SK-N-SH (cell line): ENCODE measurements at regions not wholly inside any gene's neighbourhood (a gene's known extent, or its start where the extent isn't known, plus 50 kb on each side); places are given as distances from the start of the nearest gene placed in this dataset.

Experiments used
- CTCF ChIA-PET: fragments of 300-600, 350-600 bp; formaldehyde crosslinking; extraction: SDS; loops from one replicate; lab custom pipeline; 2021; lab: Yijun Ruan, JAX
- POLR2A ChIA-PET: fragments of 350-600 bp; sonication (Branson Sonifier 250); formaldehyde crosslinking; extraction: SDS; loops from one replicate; lab custom pipeline; 2020; ENCODE audit warnings: antibody characterized with exemption, inconsistent platforms; lab: Yijun Ruan, JAX
- DNase-seq: peaks from one replicate; pipeline ENCODE4 v3.0.0; 2012
- H2AFZ ChIP-seq: fragments of 200-600 bp; sonication (generic); 2 replicates; pipeline ENCODE4 v1.8.1; 2016; ENCODE audit warnings: antibody characterized with exemption, mild to moderate bottlenecking, low read depth
- H3F3A ChIP-seq: fragments of 200-600 bp; sonication (generic); replicated peaks from 2 replicates; pipeline ENCODE3; 2016; ENCODE audit warnings: antibody characterized with exemption, mild to moderate bottlenecking; ENCODE audit not compliant: insufficient read depth
- H3K27ac ChIP-seq, 2 experiments: fragments of 200-500 bp in 1 of 2; fragments of 200-600 bp in 1 of 2; sonication (Bioruptor generic) in 1 of 2; sonication (generic), shearing (Covaris generic) in 1 of 2; 2 replicates each; pipeline versions ENCODE4 v1.5.1 to v1.6.1; 2014 to 2016; ENCODE audit warnings: low read depth in 2 of 2, inconsistent platforms in 1 of 2, low read length in 1 of 2, mild to moderate bottlenecking in 1 of 2, mixed read lengths in 1 of 2
- H3K27me3 ChIP-seq: fragments of 200-600 bp; sonication (generic), shearing (Covaris generic); 2 replicates; pipeline ENCODE4 v1.6.1; 2016; ENCODE audit warnings: mixed run types; ENCODE audit not compliant: insufficient read depth
- H3K36me3 ChIP-seq, 2 experiments: fragments of 200-500 bp in 1 of 2; fragments of 200-600 bp in 1 of 2; sonication (Bioruptor generic) in 1 of 2; sonication (generic) in 1 of 2; replicated peaks in 1 of 2; 2 replicates each; pipeline versions ENCODE3 to v1.5.1; 2014 to 2016; ENCODE audit warnings: low read length in 1 of 2, mild to moderate bottlenecking in 1 of 2; ENCODE audit not compliant: insufficient read depth in 2 of 2, control insufficient read depth in 1 of 2
- H3K4me1 ChIP-seq, 2 experiments: fragments of 200-500 bp in 1 of 2; fragments of 200-600 bp in 1 of 2; sonication (Bioruptor generic) in 1 of 2; sonication (generic), shearing (Covaris generic) in 1 of 2; 2 replicates each; pipeline versions ENCODE4 v1.5.1 to v1.6.1; 2014 to 2016; ENCODE audit warnings: low read depth in 1 of 2, low read length in 1 of 2, mixed run types in 1 of 2; ENCODE audit not compliant: insufficient read depth in 2 of 2, control insufficient read depth in 1 of 2
- H3K4me2 ChIP-seq: fragments of 200-600 bp; sonication (generic), shearing (Covaris generic); 2 replicates; pipeline ENCODE4 v1.6.1; 2017; ENCODE audit warnings: mixed run types
- H3K4me3 ChIP-seq, 2 experiments: fragments of 200-500 bp in 1 of 2; fragments of 200-600 bp in 1 of 2; sonication (Bioruptor generic) in 1 of 2; sonication (generic), shearing (Covaris generic) in 1 of 2; 2 replicates each; pipeline versions ENCODE4 v1.5.1 to v1.8.1; 2014 to 2016; ENCODE audit warnings: low read depth in 2 of 2, inconsistent platforms in 1 of 2, low read length in 1 of 2, mild to moderate bottlenecking in 1 of 2, mixed read lengths in 1 of 2, moderate library complexity in 1 of 2
- H3K79me2 ChIP-seq: fragments of 200-600 bp; sonication (generic); 2 replicates; pipeline ENCODE4 v1.8.1; 2017; ENCODE audit warnings: mild to moderate bottlenecking; ENCODE audit not compliant: insufficient read depth
- H3K9ac ChIP-seq: fragments of 200-600 bp; sonication (generic); 2 replicates; pipeline ENCODE4 v1.6.1; 2017; ENCODE audit warnings: mixed run types
- H3K9me2 ChIP-seq: fragments of 200-600 bp; sonication (generic); 2 replicates; pipeline ENCODE4 v1.6.1; 2017; ENCODE audit warnings: mixed run types
- H3K9me3 ChIP-seq: fragments of 200-600 bp; sonication (generic); 2 replicates; pipeline ENCODE4 v1.6.1; 2017; ENCODE audit warnings: mixed run types, mild to moderate bottlenecking, moderate library complexity
- H4K20me1 ChIP-seq: fragments of 200-600 bp; sonication (generic); 2 replicates; pipeline ENCODE4 v1.6.1; 2017; ENCODE audit warnings: mild to moderate bottlenecking, mixed run types; ENCODE audit not compliant: insufficient read depth
- CHD2 ChIP-seq: fragments of 150-350 bp; IDR thresholded peaks from 2 replicates; pipeline ENCODE4 v1.6.1; 2018; ENCODE audit warnings: low read length; ENCODE audit not compliant: partially characterized antibody
- CTCF ChIP-seq: fragments of 200-600 bp; sonication (generic); IDR thresholded peaks from 2 replicates; pipeline ENCODE4 v1.6.1; 2017; ENCODE audit warnings: antibody characterized with exemption, mild to moderate bottlenecking, moderate library complexity
- EZH2phosphoT487 ChIP-seq: fragments of 200-600 bp; sonication (generic); IDR thresholded peaks from 2 replicates; pipeline ENCODE4 v1.6.1; 2017; ENCODE audit warnings: low read depth, mixed run types, mild to moderate bottlenecking, antibody characterized with exemption, moderate library complexity, borderline replicate concordance
- FOSL2 ChIP-seq: IDR thresholded peaks from 2 replicates; pipeline ENCODE4 v1.4.0; 2012; ENCODE audit warnings: low read depth, mild to moderate bottlenecking, moderate library complexity, borderline replicate concordance
- FOXJ3 ChIP-seq: sonication (generic); formaldehyde crosslinking; IDR thresholded peaks from 2 replicates; pipeline ENCODE4 v1.5.1; 2020; ENCODE audit warnings: mild to moderate bottlenecking, missing genetic modification reagents
- FOXM1 ChIP-seq: IDR thresholded peaks from 2 replicates; pipeline ENCODE4 v1.4.0; 2012; ENCODE audit warnings: low read depth, mild to moderate bottlenecking
- GABPA ChIP-seq: IDR thresholded peaks from 2 replicates; pipeline ENCODE4 v1.4.0; 2012; ENCODE audit warnings: low read depth, mild to moderate bottlenecking
- GATA2 ChIP-seq: sonication (generic); formaldehyde crosslinking; IDR thresholded peaks from 2 replicates; pipeline ENCODE4 v1.5.0; 2020; ENCODE audit warnings: mild to moderate bottlenecking, missing genetic modification reagents
- IRF3 ChIP-seq: fragments of 150-350 bp; IDR thresholded peaks from 2 replicates; pipeline ENCODE4 v1.6.1; 2016; ENCODE audit warnings: mild to moderate bottlenecking, low read depth, low read length
- JUND ChIP-seq: IDR thresholded peaks from 2 replicates; pipeline ENCODE4 v1.4.0; 2012
- MAX ChIP-seq: IDR thresholded peaks from 2 replicates; pipeline ENCODE4 v1.4.0; 2012; ENCODE audit warnings: low read depth
- MXI1 ChIP-seq: IDR thresholded peaks from 2 replicates; pipeline ENCODE4 v1.6.1; 2012; ENCODE audit warnings: mild to moderate bottlenecking, low read depth, low read length, improper control_type of control experiment
- NFIC ChIP-seq: IDR thresholded peaks from 2 replicates; pipeline ENCODE4 v1.4.0; 2012; ENCODE audit warnings: borderline replicate concordance
- PBX3 ChIP-seq: IDR thresholded peaks from 2 replicates; pipeline ENCODE4; 2012
- RFX5 ChIP-seq: IDR thresholded peaks from 2 replicates; pipeline ENCODE4 v1.6.1; 2012; ENCODE audit warnings: mild to moderate bottlenecking, improper control_type of control experiment, low read length
- SMC3 ChIP-seq: IDR thresholded peaks from 2 replicates; pipeline ENCODE4 v1.6.1; 2012; ENCODE audit warnings: low read depth, low read length, improper control_type of control experiment
- TCF12 ChIP-seq: IDR thresholded peaks from 2 replicates; pipeline ENCODE4 v1.4.0; 2012
- USF1 ChIP-seq: IDR thresholded peaks from 2 replicates; pipeline ENCODE4 v1.4.0; 2012; ENCODE audit warnings: low read depth, borderline replicate concordance
- USF2 ChIP-seq: fragments of 150-350 bp; IDR thresholded peaks from 2 replicates; pipeline ENCODE4 v1.6.1; 2017; ENCODE audit warnings: antibody characterized with exemption, low read length, low read depth, borderline replicate concordance
- WGBS: methylation state at CpG from one replicate; pipeline ENCODE4 v1.1.6; 2017; ENCODE audit warnings: low lambda C conversion rate; 5-methylcytosine and 5-hydroxymethylcytosine counted together

- Histone ChIP-seq H3K4me3 (no peak overlapping the region), H4K20me1 (no peaks in the 10 kb centered on the region), H3K4me1 (no peaks in the 10 kb centered on the region), H3F3A (no peaks in the 10 kb centered on the region), H3K4me2 (no peak overlapping the region)
- DNase-seq: no peak
- CTCF ChIA-PET: no interaction called here
- 69% methylated on average over 15 of the region's 23 CpGs for WGBS
- TF ChIP-seq MAX: no peak
- no peak for TF ChIP-seq SMC3
- TF ChIP-seq NFIC: no peak
- no peak for TF ChIP-seq CHD2
- TF ChIP-seq MXI1: no peak
- no peak for TF ChIP-seq FOXJ3 (CRISPR knock-in tag)
- no peak for TF ChIP-seq GATA2
- no peak for TF ChIP-seq USF1
- TF ChIP-seq CTCF: no peak
- TF ChIP-seq FOXM1: no peak
- no peak for TF ChIP-seq GABPA
- TF ChIP-seq FOSL2: no peak
- no peak for TF ChIP-seq USF2
- TF ChIP-seq RFX5: no peak
- no peak for TF ChIP-seq TCF12
- TF ChIP-seq IRF3: no peak
- no peak for TF ChIP-seq EZH2phosphoT487
- TF ChIP-seq PBX3: no peak
- TF ChIP-seq JUND: no peak
- TF ChIP-seq, all 33 proteins: peak for 0
- H3K27ac ChIP-seq: no peak overlapping the region
- POLR2A ChIA-PET: no interaction called here
- no peaks in the 10 kb centered on the region for H3K9me3 ChIP-seq
- no peaks in the 10 kb centered on the region for H3K79me2 ChIP-seq
- H3K9me2 ChIP-seq: no peaks in the 10 kb centered on the region
- no peak overlapping the region for H2AFZ ChIP-seq
- H3K9ac ChIP-seq: no peak overlapping the region
- no peaks in the 10 kb centered on the region for H3K36me3 ChIP-seq
- no peaks in the 10 kb centered on the region for H3K27me3 ChIP-seq
Observed at GRCh38 chr18:78753240-78753639, 226.4 kb upstream of the SALL3 start.
